ENCODE measurements at regions not wholly inside any gene's neighbourhood (a gene's known extent, or its start where the extent isn't known, plus 50 kb on each side); places are given as distances from the start of the nearest gene placed in this dataset.
A peak's percentile ranks its signal among the peaks of the same experiment; 100 is the strongest.

DNA sequence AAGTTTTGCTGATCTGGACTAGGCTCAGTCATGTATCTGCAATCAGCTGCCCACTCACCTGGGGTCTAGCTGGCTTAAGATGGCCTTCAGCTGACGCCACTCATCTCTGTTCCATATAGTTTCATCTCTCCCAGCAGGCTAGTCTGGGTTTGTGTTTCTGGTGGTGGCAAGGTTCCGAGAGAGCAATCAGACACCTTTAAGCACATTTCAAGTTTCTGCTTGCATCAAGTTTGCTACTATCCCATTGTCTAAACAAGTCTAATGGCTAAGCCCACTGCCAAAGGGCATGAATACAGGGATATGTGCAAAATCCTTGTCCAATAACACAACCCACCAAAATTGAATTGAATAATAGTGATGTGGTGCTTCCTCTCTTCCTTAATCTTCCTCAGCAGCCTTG, 251.7 kb downstream of the PIK3R1 start:
- Mint-ChIP-seq H3K36me3 (no peaks in the 10 kb centered on the region), H3K9me3 (no peaks in the 10 kb centered on the region), H3K4me3 (no peak overlapping the region), H3K27ac (no peak overlapping the region), H3K4me1 (no peaks in the 10 kb centered on the region), H3K27me3 (ENCODE audit: low read depth in 3 of 3) (peaks cover 0 to 2% (median 0%) of the 10 kb centered on the region in 3 donors)
- H3K4me1 ChIP-seq (ENCODE audit: control insufficient read depth in 1 of 2, insufficient read depth in 2 of 2, low read length in 2 of 2) = peaks cover 0 to 6% of the 10 kb centered on the region in 2 donors
- H3K4me2 ChIP-seq (replicated peaks; ENCODE audit: extremely low read depth, low read length, poor library complexity, severe bottlenecking) = no peak overlapping the region
- no peaks in the 10 kb centered on the region for H3K79me2 ChIP-seq (ENCODE audit: insufficient read depth, low read length)
- H3K4me3 ChIP-seq (replicated peaks in 1 of 3; ENCODE audit: low read depth in 2 of 3, low read length in 3 of 3) = no peak overlapping the region
- no peaks in the 10 kb centered on the region for H4K20me1 ChIP-seq (ENCODE audit: insufficient read depth, low read length)
- no peaks in the 10 kb centered on the region for H3K27me3 ChIP-seq (ENCODE audit: control insufficient read depth in 2 of 2, insufficient read depth in 2 of 2, low read length in 2 of 2)
- no peak overlapping the region for H2AFZ ChIP-seq (ENCODE audit: insufficient read depth, low read depth, low read length, poor library complexity, severe bottlenecking)
- no peak for DNase-seq
- intact Hi-C loops (cut with micrococcal nuclease) = no loop called here
- H3K36me3 ChIP-seq (replicated peaks in 1 of 2; ENCODE audit: control insufficient read depth in 1 of 2, insufficient read depth in 2 of 2, low read length in 2 of 2) = no peaks in the 10 kb centered on the region
- WGBS (ENCODE audit: insufficient coverage) = 100% methylated on average over 1 of the region's 2 CpGs
- H3K9me3 ChIP-seq (replicated peaks in 1 of 2; ENCODE audit: control insufficient read depth in 1 of 2, insufficient read depth in 1 of 2, low read length in 2 of 2) = no peaks in the 10 kb centered on the region
- TF ChIP-seq, protein P1, sequence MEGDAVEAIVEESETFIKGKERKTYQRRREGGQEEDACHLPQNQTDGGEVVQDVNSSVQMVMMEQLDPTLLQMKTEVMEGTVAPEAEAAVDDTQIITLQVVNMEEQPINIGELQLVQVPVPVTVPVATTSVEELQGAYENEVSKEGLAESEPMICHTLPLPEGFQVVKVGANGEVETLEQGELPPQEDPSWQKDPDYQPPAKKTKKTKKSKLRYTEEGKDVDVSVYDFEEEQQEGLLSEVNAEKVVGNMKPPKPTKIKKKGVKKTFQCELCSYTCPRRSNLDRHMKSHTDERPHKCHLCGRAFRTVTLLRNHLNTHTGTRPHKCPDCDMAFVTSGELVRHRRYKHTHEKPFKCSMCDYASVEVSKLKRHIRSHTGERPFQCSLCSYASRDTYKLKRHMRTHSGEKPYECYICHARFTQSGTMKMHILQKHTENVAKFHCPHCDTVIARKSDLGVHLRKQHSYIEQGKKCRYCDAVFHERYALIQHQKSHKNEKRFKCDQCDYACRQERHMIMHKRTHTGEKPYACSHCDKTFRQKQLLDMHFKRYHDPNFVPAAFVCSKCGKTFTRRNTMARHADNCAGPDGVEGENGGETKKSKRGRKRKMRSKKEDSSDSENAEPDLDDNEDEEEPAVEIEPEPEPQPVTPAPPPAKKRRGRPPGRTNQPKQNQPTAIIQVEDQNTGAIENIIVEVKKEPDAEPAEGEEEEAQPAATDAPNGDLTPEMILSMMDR (IDR thresholded peaks at IDR 0.05) = no peak
- H3K27ac ChIP-seq (ENCODE audit: low read depth in 1 of 2, low read length in 2 of 2) = no peak overlapping the region
- no peak overlapping the region for H3K9ac ChIP-seq (ENCODE audit: insufficient read depth, low read length, poor library complexity, severe bottlenecking)

DNA sequence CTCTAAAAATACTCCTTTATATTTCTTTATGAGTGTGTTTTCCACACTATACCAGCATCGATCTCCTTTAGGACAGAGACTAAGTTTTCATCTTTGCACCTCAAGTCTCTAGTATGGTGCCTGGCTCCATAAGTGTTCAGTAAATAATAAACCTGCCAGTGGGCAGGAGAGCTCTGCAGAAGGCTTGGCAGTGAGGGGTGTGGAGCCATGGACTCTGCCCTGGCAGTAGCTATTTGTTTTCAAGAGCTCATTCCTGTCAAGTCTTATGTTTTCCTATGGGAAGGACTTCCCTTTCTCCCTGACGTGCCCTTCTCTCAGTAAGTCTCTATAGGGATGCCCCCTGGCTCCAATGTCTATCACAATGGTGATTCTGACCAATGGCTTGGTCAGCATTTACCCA, 252.2 kb downstream of the PIK3R1 start:
- no peak overlapping the region for H3K4me3 Mint-ChIP-seq
- H3K4me1 Mint-ChIP-seq = no peaks in the 10 kb centered on the region
- Histone ChIP-seq H3K79me2 (ENCODE audit: insufficient read depth, low read length) (no peaks in the 10 kb centered on the region), H2AFZ (ENCODE audit: insufficient read depth, low read depth, low read length, poor library complexity, severe bottlenecking) (no peak overlapping the region), H3K9me3 (replicated peaks in 1 of 2; ENCODE audit: control insufficient read depth in 1 of 2, insufficient read depth in 1 of 2, low read length in 2 of 2) (no peaks in the 10 kb centered on the region), H3K4me3 (replicated peaks in 1 of 3; ENCODE audit: low read depth in 2 of 3, low read length in 3 of 3) (no peak overlapping the region), H3K4me2 (replicated peaks; ENCODE audit: extremely low read depth, low read length, poor library complexity, severe bottlenecking) (no peak overlapping the region), H3K27me3 (ENCODE audit: control insufficient read depth in 2 of 2, insufficient read depth in 2 of 2, low read length in 2 of 2) (no peaks in the 10 kb centered on the region), H3K9ac (ENCODE audit: insufficient read depth, low read length, poor library complexity, severe bottlenecking) (no peak overlapping the region), H3K27ac (ENCODE audit: low read depth in 1 of 2, low read length in 2 of 2) (no peak overlapping the region), H3K4me1 (ENCODE audit: control insufficient read depth in 1 of 2, insufficient read depth in 2 of 2, low read length in 2 of 2) (peaks cover 0 to 6% of the 10 kb centered on the region in 2 donors), H4K20me1 (ENCODE audit: insufficient read depth, low read length) (no peaks in the 10 kb centered on the region), H3K36me3 (replicated peaks in 1 of 2; ENCODE audit: control insufficient read depth in 1 of 2, insufficient read depth in 2 of 2, low read length in 2 of 2) (no peaks in the 10 kb centered on the region)
- DNase-seq = no peak
- WGBS (ENCODE audit: insufficient coverage) = 92% methylated on average over 1 of the region's 2 CpGs
- peak overlapping the region in 1 of 7 donors; percentile 28 for H3K27ac Mint-ChIP-seq
- no peaks in the 10 kb centered on the region for H3K36me3 Mint-ChIP-seq
- intact Hi-C loops (cut with micrococcal nuclease) = no loop called here
- TF ChIP-seq, protein P1 (IDR thresholded peaks at IDR 0.05) = no peak
- H3K9me3 Mint-ChIP-seq = no peaks in the 10 kb centered on the region
- peaks cover 0 to 2% (median 0%) of the 10 kb centered on the region in 3 donors for H3K27me3 Mint-ChIP-seq (ENCODE audit: low read depth in 3 of 3)

All from CD14-positive monocyte (primary cell).